ENCODE measurements at regions not wholly inside any gene's neighbourhood (a gene's known extent, or its start where the extent isn't known, plus 50 kb on each side); places are given as distances from the start of the nearest gene placed in this dataset.
"Not testable (repeated sequence)": the region's sequence is repeated elsewhere in the genome, so short reads cannot be mapped to it uniquely, and the experiment has no call there.

DNA sequence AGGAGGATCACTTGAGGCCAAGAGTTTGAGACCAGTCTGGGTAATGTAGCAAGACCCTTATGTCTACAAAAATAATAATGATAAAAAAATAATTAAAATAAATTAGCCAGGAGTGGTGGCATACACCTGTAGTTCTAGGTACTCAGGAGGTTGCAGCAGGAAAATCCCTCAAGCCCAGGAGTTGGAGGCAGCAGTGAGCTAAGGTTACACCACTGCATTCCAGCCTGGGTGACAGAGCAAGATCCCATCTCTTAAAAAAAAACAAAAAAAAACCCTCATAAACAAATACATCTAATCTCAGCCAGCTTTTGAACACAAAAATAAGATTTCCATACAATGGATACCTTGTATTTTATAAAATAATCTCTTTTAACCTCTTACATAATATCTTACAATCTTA is 363.3 kb upstream of the KLF4 start:
- DNase-seq (ENCODE audit: insufficient read length, low spot score): no peak
- FAIRE-seq: no peak

DNA sequence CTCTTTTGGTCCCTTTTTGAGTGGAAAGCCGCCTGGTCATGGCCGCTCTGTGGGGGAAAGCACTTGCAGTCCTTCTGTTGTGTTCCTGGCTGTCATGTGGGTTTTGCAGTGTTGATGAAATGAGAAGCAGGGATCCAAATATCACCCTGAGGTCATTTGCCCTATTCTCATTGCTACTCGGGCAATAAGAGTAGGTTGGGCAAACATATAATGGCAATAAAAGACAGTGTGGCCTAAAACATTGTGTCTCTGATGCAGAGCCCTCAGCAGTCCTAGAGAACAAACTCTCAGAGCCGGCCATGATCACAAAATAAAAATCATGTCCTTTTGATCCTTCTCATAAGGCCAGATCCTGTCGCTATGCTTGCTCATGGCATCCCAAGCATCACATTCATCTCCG is 361.1 kb upstream of the KLF4 start:
- DNase-seq (ENCODE audit: insufficient read length, low spot score): no peak
- no peak for FAIRE-seq

DNA sequence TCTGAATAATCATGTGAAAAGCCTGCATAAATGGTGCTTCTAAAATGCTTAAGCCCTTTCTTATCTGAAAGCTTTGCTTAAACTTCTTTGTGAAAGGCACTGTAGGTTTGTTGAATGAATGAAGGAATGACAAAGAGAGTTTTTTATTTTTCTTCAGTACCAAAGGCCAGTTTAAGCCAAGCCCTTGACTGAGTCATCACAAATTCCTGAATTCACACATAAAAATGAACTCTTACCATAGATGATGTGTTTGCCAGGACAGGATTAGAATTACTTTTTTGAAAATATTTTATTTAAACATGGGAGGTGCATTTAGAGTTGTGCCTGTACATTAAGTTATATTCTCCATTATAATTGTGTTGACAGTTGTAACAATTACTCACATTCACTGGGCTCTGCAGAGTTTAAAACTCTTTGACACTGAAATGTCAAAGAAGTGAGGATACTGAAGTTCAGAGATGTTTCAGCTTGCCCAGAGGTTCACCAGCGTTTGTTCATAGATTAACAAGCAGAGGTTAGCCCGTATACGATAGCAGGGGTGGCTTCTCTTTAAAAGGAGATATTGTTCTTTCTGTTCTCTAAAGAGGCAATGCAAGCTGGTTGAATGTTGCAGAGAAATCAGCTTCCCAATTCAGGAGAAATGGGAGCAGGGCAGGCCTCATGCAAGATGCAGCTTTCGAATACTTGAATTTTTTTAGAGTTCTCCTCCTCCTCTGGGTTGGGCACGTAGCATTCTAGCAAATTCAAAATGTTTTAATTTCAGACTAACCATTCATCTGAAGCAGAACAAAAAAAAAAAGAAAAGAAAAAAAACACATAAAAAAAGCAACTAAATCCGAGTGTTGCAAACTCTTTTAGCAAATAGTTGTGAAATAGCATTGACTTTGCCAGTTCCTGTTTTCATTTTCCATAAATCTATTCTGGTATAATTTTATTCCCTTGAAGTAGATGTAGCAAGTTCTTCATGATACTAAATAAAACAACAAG is 358.7 kb upstream of the KLF4 start:
- no peak for DNase-seq (ENCODE audit: insufficient read length, low spot score)
- FAIRE-seq: no peak

DNA sequence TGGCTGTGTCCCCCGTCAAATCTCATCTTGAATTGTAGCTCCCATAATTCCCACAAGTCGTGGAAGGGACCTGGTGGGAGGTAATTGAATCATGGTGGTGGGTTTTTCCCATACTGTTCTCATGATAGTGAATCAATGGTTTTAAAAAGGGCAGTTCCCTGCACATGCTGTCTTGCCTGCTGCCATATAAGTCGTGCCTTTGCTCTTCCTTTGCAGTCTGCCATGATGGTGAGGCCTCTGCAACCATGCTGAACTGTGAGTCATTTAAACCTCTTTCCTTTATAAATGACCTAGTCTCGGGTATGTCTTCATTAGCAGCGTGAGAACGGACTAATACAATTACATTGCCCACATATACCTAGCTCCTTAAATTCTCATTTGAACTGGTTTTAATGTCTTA is 353.0 kb upstream of the KLF4 start:
- DNase-seq (ENCODE audit: insufficient read length, low spot score) (no peak), FAIRE-seq (no peak)

DNA sequence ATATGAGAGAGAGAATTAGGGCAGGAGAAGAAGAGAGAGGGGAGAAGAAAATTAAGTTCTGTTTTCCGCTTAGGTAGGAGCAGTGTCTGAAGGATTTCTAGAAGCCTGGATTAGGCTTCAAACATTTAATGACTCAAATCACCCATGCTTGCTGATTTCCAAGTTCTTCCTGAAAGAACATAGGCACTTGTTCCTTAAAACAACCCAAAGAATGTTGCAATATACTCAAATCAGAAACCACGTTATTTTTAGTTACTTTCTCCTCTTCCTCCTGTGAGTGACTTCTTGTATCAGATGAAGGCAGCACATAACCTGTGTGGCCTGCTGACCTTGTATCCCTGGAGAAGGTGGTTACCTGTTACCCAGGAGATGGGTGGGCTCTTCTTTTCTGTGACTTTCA is 351.5 kb upstream of the KLF4 start:
- no peak for DNase-seq (ENCODE audit: insufficient read length, low spot score)
- FAIRE-seq: no peak

DNA sequence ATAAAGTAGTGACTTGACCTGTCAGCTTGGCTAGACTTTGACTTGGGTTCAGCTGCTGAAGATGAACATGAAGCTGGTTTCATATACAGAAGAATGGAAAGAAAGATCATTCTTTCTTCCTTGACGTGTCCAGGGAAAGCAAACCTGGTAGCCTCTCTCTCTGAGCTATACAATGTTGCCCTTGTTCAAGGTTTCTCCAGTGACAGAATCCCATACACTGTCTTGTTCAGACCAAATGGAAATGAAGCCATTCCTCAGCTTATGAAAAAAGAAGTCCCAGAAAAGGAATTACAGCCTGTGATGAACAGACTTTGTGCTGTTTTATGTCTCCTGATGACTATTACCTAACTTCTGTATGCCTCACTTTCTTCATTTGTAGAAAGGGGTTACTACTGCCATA is 349.8 kb upstream of the KLF4 start:
- FAIRE-seq: no peak
- no peak for DNase-seq (ENCODE audit: insufficient read length, low spot score)

DNA sequence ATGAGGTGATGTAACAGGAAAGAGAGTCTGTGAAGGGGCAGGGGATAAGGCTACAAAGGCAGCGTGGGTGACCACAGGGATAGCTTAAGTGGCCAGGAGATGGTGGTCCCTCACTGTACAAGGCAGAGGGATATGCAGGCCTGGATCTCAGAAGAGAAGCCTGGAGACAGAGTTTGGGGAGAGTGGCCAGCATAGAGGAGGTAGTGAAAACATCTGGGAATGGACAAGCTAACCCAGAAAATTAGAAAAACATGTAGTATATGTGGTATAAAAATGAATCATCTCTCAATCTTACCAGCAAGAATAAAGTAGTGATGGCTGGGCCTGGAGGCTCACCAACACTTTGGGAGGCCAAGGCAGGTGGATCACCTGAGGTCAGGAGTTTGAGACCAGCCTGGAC is 349.2 kb upstream of the KLF4 start:
- no peak for FAIRE-seq

DNA sequence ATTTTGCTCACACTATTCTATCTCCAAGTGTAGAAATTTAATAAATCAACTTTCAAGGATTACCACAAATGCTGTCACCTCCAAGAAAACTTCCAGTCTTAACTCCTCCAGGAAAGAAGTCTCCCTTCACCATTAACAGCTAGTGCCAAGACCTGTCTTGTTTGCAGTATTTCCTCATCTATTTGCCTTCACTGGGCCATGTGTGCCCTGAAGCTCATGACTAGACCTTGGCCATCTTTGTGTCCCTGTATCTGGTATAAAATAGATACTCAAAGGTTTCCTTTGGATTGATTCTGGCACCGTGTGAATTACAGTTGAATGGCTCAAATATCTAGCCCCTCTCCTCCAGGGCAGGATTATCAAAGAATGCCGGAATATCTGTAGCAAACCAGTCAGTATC is 346.7 kb upstream of the KLF4 start:
- FAIRE-seq: no peak

More for the DNA sequence above, 349.2 kb upstream of the KLF4 start:
- DNase-seq (ENCODE audit: insufficient read length, low spot score): no peak

DNA sequence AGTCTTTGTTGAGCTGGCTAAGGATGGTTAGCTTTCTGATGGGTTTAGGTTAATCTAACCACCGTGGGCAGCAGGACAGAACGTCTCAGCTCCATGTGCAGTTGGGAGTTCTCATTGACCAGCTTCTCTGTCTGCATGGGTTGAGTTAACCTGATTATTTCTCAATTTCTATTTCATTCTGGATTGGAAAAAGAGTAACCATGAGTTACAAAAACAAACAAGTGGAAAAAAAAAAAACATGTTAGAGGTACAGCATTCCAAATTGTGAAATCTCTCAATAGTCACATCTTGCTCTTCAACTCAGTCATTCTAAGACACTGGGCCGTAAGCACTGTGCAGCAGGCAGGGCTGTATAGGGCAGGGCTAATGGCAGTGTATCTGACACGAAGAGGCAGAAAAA is 343.7 kb upstream of the KLF4 start:
- no peak for DNase-seq (ENCODE audit: insufficient read length, low spot score)
- no peak for FAIRE-seq

More for the DNA sequence above, 346.7 kb upstream of the KLF4 start:
- DNase-seq (ENCODE audit: insufficient read length, low spot score): no peak

DNA sequence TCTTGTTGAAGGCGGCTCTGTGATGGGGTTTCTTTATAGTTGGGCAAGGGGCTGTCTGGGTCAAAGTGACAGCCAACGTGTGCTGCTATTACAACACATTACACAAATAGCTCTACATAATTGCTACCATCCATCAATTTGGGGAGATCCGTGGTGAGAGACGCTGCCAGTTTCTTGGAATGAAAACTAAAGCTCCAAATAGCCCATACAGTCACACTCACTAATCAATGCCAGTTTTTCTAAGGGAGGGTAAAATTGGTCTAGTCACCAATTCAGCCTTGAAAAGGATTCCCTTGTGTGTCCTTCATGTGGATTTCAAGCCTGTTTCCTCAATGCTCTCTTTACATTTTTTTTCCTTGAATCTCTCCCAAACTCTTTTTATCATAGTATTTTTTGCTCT is 343.3 kb upstream of the KLF4 start:
- no peak for DNase-seq (ENCODE audit: insufficient read length, low spot score)
- FAIRE-seq: no peak

DNA sequence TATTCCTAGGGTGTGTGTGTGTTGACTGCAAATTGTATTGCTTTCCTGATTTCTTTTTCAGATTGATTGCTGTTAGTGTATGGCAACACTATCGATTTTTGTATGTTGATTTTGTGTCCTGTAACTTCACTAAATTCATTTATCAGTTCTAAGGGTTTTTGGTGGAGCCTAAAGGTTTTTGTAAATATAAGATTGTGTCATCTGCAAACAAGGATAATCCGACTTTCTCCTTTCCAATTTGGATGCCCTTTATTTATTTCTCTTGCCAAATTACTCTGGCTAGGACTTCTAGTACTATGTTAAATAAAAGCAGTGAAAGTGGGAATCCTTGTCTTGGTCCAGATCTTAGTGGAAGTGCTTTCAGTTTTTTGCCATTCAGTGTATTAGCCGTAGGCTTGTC is 340.9 kb upstream of the KLF4 start:
- DNase-seq (ENCODE audit: insufficient read length, low spot score): no peak
- FAIRE-seq: no peak

DNA sequence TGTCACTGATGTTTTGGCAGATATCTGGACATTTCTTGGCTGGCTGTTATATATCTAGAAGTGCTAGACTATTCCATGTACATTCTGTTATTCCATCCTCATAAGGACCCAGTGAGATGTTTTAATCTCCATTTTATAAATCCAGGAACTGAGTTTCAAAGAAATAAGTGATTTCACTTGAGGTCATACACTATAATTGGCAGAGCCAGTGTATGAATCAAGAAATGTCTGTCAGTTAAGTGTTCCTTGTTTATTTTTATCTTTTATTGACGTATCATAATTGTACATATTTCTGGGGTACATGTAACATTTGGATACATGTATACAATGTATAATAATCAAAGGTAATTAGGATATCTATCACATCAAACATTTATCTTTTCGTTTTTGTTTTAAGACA is 338.3 kb upstream of the KLF4 start:
- FAIRE-seq (no peak), DNase-seq (ENCODE audit: insufficient read length, low spot score) (no peak)

DNA sequence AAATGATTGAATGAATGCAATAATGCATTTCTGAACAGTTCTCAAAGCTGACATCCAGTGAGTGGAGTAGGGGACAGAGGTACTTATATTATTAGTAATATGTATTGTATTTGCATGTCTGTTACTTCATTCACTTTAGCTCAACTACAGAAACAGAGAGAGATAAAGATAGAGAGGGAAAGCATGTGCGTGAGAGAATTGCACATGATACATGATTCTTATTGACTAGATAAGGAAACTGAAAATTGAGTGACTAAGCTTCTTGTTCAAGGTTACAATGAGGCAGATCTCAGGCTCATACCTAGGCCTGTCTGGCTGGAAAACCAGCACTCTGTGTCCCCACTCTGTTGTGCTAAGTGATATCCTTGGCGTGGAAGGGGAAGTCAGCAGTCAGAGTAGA is 337.7 kb upstream of the KLF4 start:
- DNase-seq (ENCODE audit: insufficient read length, low spot score) (no peak), FAIRE-seq (no peak)

DNA sequence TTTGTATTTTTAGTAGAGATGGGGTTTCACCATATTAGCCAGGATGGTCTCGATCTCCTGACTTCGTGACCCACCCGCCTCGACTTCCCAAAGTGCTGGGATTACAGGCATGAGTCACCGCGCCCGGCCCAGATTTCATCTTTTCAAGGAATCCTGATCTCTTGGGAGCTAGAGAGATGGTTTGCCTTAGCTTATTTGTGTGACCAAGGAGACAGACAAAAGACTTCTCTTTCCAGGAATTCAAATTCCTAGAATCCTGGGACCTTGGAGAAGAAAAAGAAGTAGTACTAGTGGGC is 337.1 kb upstream of the KLF4 start:
- not testable (repeated sequence) for FAIRE-seq; DNase-seq (ENCODE audit: insufficient read length, low spot score)

DNA sequence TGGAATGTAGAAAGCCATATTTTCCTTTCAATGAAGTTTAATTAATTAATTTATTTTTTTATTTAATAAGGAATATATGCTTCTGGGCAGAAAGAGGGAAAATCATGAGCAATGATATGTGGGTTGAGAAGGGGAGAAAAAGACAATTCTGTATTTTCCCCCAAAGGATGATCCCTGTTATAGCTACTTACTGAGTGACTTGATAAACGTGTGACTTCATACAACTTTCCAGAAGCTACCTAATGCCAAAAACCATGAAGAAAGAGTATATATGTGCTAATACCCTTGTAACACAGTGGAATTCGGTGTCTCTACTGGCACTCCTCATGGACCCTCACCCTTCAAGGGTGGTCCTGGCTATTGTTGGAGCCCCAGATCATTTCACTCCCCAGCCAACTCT is 335.0 kb upstream of the KLF4 start:
- no peak for DNase-seq (ENCODE audit: insufficient read length, low spot score)
- FAIRE-seq: no peak

DNA sequence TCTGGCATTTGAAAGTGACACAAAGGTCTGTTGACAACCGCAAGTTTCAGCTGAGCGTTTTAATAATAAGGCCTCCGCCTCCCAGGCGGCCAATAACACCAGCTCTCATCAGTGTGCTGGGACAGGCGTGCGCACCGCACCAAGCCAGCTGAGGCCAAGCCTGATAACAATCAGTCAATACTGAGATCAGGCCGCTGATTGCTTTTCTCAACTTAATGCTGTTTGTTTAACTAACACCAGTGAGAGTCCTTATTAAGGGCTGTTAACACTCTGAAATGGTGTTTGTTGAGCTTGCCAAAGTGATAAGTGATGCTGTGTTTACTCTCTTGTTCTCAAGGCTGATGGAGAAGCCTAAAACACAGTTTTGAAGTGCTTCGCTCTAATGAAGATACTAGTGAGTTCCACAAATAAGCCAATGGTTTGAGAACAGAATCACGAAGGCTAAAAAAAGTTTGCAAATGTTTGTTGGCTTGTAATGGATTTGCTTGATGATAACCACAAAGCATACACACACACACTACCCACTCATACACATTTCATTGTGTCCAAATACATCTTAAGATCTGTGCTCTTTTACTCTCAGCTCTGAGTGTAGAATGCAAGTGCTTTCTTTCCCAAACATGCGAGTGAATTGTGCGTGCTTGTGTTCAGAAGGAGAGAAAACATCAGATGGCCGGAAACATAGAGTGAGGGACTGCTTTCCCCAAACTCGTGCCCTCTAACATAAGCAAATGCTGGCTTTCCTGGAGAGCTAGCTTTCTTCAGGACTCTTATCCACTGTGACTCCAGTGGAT is 330.4 kb upstream of the KLF4 start:
- FAIRE-seq (no peak), DNase-seq (ENCODE audit: insufficient read length, low spot score) (no peak)

DNA sequence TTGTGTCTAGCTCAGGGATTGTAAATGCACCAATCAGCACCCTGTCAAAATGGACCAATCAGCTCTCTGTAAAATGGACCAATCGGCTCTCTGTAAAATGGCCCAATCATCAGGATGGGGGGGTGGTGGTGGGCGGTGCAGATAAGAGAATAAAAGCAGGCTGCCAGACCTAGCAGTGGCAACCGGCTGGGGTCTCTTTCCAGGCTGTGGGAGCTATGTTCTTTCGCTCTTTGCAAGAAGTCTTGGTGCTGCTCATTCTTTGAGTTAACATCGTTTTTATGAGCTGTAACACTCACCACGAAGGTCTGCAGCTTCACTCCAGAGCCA is 328.9 kb upstream of the KLF4 start:
- not testable (repeated sequence) for FAIRE-seq; DNase-seq (ENCODE audit: insufficient read length, low spot score)

DNA sequence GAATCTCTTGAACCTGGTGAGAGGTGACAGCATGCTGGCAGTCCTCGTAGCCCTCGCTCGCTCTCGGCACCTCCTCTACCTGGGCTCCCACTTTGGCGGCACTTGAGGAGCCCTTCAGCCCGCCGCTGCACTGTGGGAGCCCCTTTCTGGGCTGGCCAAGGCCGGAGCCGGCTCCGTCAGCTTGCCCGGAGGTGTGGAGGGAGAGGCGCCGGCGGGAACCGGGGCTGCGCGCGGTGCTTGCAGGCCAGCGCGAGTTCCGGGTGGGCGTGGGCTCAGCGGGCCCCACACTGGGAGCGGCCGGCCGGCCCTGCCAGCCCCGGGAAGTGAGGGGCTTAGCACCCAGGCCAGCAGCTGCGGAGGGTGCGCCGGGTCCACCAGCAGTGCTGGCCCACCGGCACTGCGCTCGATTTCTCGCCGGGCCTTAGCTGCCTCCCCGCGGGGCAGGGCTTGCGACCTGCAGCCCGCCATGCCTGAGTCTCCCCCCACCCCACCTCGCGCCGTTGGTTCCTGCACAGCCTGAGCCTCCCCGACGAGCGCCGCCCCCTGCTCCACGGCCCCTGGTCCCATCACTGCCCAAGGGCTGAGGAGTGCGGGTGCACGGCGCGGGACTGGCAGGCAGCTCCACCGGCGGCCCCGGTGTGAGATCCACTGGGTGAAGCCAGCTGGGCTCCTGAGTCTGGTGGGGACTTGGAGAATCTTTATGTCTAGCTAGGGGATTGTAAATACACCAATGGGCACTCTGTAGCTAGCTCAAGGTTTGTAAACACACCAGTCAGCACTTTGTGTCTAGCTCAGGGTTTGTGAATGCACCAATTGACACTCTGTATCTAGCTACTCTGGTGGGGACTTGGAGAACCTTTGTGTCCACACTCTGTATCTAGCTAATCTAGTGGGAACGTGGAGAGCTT is 328.3 kb upstream of the KLF4 start:
- not testable (repeated sequence) for DNase-seq (ENCODE audit: insufficient read length, low spot score); FAIRE-seq

DNA sequence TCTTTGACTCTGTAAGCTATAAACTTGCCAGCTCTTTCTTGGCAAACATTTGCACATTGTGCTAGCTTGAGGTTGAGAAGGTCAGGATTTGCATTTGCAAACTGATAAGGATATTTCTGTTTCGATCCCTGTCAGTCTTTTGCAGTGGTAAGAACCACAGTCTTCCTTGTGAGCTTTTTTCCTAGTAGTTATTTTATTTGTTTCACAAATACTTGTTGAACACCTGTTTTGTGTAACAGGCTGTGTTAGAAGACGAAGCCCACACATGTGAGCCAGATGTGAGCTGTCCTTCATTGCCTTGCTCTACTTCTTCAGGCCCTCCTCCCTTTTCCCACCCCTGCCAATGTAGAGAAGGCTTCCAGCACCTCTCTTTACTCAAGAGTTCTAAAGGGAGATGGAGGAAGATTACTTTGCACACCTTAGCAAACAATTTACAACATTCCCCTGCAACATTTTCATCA is 327.0 kb upstream of the KLF4 start:
- DNase-seq (ENCODE audit: insufficient read length, low spot score): no peak
- FAIRE-seq: no peak

DNA sequence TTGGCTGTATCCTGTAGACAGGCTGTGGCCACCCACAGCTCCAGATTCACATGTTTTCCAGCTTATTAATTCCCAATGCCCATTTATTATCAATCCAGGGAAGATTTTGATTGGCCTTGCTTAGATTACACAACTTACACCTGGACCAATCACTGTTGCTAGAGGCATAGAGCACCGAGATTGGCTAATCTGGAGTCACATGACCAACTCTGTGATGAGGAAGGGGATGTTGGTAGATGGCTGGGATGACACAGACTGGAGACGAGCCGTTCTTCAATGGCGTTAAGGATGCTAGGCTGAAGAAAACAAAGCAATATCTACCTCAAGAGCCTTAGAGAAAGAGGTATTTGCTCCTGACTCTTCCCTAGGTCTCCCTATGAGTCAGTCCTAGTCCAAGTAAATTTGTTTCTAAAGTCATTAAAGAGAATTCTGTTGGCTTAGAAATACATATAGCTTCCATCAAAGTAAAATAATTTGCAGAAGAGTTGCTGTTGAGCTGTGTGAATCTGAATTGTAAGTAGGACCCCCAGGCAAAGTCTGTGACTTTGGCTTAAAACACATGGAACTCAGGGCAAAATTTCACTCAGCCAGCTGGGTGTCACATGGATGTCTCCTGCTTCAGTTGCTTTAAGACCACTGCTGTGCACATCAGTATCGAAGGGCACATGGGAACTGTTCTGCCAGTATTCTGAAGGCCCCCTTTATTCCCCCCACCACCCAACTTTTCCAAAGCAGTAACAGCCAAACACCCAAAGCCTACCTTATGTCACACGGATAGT is 326.4 kb upstream of the KLF4 start:
- DNase-seq (ENCODE audit: insufficient read length, low spot score) (no peak), FAIRE-seq (no peak)

Measured in HTR-8/SVneo (cell line).